Cerebellar nuclear complex (tissue), 1 donor: ENCODE measurements at regions not wholly inside any gene's neighbourhood (a gene's known extent, or its start where the extent isn't known, plus 50 kb on each side); places are given as distances from the start of the nearest gene placed in this dataset.
"Not testable (repeated sequence)": the region's sequence is repeated elsewhere in the genome, so short reads cannot be mapped to it uniquely, and the experiment has no call there.

ENCODE experiments used
- DNase-seq, 2 experiments: peaks; one replicate each; lab custom pipeline; 2025; lab: John Stamatoyannopoulos, UW

DNA sequence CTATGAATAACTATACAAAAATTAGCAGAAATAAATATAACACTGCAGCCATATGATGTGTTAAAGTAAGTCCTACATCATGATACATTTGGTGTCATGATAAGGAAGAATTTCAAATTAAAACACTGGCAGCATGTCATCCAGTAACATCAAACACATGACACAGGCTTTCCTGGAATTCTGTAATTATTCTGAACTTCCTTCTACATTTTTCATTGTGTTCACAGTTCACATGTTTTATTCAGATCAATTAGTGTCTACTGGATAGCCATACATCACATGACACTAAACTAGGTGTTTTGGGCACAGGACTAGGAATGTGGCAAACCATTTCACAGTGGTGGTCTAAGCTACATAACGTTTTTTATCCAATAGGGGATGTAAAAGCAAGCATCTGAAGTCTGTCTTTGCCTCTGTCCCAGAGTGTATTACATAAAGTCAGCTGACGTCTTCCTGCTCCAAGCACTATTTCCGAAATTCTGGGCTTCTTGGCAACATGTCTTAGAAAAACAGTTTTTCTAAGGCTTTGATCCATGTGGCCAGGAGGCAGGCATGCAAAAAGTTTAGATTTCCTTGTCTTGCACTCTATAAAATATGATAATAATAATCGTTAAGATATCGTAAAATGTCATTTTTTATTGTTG is 707.9 kb downstream of the CENPC start:
- no peak for DNase-seq

DNA sequence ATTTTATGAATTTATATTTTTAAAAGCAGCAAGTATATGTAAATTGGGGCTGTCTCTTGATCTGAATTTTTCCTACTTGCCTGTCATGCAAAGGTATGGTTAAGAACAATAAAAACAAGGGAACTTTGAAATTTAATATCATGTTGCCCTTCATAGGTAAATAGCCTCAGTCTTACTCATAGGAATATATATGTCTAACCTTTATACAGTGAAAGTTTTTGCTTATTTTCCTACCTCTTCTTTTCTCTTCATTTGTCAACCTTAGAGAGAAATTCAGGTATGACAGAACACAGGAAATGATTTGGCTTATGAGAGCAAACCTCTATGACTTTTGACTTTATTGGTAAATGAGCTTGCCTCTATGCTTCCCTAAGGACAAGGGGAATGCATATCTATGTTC is 716.0 kb downstream of the CENPC start:
- no peak for DNase-seq

DNA sequence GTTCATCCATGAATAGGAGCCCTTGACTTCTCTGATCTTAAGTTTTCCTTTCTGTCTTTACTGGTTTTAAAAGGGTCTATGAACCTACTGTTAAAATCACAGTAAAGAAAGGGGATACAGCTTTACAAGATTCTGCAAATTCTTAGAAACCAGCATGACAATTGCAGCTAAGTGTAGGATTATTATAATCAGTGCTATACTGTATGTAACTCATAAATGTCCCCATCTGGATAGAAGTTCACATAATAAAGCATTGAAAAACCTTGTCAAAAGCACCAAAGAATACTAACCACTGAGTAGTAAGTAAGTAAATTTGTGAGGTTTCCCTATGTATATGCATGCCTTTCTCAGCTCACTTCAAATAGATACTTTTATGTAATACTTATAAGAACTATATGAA is 724.6 kb downstream of the CENPC start:
- no peak for DNase-seq

DNA sequence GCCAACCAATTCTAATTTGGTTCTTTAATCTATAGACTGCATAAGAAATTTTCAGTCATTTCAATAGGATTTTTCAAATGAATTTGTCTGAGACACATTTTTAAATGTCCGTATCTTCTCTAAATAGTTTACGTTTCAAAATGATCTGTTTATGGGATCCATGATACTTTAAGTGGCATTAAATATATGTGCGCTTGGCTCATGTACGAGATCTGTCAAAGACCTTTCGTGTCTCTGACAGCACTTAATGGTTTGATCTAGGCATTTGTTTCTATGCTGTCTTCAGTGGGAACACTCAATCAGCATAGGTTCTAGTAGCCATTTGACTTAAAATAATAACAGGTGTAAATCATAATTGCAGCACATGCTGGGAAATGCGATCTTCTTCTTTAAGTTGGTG is 731.0 kb downstream of the CENPC start:
- no peak for DNase-seq

DNA sequence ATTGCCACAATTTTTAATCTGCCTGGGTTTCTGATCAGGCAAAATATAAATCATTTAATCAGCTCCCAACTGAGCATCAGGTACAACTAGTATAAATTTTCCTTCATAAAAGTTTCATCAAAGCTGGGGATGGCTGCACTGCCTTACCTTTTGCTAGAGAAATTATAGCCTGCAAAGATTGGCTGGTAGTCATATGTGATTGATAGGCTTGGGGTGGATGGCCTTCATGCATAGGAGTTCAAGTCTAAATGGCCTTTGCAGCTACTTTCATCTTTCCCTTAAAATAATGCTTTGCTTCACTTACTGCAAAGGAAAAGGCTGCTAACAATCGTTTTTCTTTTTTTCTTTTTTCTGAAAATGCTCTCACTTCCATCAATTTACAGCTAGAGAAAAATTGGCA is 739.7 kb downstream of the CENPC start:
- no peak for DNase-seq

DNA sequence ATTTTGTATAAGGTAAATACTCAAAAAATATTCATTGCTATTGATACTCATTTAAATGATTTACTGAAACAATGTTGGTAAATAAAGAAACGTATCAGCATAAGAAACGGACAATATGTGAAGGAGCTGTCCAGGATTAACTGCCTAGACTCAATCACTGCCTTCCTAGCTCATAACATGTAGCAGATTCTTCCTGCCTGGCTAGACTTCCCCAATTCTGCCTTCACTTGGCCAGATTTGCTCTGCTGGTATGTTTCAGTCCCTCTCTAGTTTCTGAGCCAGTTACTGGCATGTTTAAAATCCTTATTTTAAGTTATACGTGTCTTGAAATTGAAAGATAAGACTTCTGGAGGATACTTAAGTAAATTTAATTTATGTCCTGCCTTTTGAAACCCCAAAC is 740.3 kb downstream of the CENPC start:
- DNase-seq: no peak

DNA sequence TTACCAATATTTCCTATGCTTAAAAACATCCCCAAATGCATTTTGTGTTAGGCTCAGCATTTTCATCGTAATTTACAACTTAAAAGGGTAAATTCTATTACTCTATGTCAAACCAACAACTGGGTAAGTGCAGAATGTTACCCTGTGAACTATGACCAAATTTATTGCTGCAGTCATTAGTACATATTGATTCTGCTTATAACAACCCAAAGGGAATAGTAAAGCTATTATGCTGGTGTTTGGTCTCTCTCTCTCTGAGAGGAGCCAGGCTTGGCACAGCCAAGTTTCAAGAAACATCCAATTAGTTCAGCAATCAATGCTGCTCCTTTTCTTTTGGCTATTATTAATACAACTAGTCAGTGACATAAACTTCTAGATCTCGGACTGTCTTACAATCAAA is 747.7 kb downstream of the CENPC start:
- DNase-seq: no peak

DNA sequence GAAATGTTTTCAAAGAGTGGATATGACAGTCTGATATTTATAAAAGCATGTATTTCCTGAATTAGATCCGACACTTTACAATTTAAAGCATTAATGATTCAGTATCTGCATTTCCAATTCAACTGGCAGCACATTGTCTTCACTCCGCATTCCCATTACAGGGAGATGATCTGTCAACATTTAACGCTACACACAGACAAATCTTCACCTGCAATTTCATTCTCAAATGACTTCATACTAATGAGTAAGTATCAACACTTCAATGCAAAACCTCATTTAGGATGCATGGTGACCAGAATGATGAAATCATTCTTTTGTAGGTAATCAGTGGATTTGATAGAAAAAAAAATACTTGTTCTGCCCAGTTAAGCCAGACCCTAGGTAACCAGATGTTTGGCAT is 749.6 kb downstream of the CENPC start:
- DNase-seq: no peak

DNA sequence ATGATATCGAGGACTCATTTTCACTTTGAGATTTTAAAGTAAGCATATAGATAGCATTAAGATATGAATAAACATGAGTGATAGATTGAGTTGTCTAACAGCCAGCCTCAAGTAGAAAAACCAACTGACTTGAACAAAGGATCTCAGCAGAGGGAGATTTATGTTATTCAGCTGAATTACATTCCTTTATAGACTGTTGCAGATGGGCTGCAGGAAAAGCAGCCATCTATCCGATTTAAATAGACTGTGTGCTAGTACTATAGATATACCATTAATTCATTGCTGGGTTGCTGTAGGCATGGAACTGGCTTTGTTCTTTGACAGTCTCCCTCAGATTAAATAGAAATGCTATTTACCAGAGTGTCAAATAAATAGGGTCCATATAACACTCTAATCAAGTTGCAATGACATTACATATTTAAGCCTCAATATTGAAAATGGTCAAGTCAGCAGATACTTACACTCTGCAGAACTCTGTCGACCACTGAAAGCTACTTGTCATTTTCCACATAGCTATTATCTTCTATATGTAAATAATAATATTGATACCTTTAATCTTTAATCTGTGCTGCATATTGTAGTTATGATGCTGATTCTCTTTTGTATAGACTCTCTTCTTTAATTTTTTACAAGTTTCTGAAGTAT is 750.8 kb downstream of the CENPC start:
- no peak for DNase-seq

DNA sequence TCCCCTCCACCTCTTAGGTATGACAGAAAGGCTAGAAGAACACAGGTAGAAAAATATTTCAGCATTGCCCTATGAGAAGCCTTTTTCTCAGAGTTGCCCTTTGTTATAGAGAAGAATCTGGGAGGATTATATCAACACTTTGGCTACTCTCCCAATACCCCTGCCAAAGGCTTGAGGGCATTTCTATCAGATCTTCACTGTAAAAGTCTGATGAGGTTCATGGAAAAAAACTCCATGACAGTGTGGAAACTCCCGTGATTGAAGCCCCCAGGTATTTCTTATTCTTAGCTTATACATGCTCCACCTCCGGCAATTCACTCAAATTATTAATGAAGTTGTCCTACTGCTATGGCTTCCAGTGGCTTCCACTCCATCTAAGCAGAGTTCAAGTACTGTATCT is 753.6 kb downstream of the CENPC start:
- DNase-seq: no peak

DNA sequence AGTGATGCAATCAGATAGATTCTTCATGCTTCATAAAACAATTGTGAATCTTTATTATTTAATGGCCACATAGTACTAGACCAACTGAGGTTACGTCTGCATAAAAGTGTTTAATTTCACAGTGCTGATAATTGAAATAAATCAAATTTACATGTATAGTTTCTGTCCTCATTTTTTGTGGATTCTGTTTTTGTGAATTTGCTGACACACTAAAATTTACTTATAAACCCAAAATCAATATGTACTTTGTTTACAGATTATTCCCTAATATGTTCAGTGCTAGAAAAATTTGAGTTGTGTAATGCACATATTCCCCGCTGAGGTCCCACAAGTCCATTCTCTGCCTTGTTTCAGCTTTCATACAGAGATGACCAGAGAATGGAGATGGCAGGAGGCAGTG is 759.8 kb downstream of the CENPC start:
- no peak for DNase-seq

DNA sequence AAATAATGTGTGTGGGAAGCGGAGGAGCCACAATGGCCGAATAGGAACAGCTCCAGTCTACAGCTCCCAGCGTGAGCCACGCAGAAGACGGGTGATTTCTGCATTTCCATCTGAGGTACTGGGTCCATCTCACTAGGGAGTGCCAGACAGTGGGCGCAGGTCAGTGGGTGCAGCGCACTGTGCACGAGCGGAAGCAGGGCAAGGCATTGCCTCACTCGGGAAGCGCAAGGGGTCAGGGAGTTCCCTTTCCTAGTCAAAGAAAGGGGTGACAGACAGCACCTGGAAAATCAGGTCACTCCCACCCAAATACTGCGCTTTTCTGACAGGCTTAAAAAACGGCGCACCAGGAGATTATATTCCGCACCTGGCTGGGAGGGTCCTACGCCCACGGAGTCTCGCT is 762.6 kb downstream of the CENPC start:
- not testable (repeated sequence) for DNase-seq

DNA sequence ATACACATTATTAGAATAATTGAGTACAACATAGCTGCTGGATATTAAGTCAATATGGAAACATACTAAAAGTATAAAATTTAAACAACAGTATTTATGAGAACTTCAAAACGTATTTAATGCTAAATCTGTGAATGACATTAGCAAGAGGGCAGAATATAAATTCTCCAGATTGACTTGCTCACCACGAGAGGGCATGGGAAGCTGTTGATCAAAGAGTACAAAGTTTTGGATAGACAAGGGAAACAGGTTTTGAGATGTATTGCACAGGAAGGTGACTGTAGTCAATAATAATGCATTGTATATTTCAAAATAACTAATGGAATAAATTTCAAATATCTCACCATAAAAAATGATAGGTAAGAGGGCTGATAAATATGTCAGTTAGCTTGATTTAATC is 768.2 kb downstream of the CENPC start:
- no peak for DNase-seq

DNA sequence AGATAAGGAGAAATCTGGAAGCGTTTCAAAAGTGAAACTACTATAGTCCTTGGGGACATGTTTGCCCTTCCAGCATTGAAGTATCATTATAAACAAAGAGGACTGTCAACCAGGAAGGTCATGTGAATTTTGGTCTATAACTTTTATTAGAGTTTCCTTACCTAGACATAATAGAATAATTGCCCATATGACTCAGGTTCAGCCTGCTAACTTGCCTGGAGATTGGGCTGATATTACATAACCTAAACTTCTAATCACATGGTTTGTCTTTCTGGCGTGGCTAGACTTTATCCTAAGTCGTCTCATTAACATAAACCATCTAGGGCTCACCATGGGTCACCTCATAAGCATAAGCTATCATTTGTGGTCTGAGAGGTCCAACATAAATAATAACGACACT is 775.9 kb downstream of the CENPC start:
- no peak for DNase-seq

DNA sequence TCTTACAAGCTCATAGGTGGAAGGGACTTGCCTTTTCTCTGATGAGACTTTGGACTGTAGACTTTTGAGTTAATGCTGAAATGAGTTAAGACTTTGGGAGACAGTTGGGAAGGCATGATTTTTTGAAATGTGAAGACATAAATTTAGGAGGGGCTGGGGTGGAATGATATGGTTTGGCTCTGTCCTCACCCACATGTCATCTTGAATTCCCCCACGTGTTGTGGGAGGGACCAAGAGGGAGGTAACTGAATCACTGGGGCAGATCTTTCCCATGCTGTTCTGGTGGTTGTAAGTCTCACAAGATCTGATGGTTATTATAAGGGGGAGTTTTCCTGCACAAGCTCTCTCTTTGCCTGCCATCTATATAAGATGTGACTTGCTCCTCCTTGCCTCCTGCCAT is 777.9 kb downstream of the CENPC start:
- no peak for DNase-seq

DNA sequence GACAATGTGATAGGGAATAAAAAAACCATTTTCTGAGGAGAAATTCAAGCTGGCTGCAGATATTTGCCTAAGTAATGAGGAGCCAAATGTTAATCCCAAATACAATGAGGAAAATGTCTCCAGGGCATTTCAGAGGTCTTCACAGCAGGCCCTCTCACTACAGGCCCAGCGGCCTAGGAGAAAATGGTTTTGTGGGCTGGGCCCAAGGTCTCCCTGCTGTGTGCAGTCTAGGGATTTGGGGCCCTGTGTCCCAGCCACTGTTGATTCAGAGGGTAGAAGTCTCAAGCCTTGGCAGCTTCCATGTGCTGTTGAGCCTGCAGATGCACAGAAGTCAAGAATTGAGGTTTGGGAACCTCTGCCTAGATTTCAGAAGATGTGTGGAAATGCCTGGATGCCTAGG is 778.7 kb downstream of the CENPC start:
- DNase-seq: no peak

DNA sequence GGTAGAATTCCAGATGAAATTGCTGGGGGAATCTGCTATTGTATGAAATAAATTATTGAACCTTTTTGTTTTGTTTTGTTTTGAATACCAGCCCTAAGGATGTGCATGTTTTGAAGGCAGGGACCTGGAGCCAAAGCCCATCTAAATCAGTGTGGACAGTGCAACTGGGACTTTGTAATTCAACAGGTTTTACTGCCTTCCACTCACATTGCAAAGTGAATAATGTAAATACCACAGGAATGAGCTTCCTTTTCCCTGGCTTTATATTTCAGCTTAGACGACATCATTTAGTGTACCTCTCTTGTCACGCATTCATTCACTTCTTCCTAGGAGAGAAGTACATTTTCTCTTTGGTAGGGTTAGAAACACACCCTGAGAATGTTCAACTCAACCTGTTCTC is 795.0 kb downstream of the CENPC start:
- no peak for DNase-seq

DNA sequence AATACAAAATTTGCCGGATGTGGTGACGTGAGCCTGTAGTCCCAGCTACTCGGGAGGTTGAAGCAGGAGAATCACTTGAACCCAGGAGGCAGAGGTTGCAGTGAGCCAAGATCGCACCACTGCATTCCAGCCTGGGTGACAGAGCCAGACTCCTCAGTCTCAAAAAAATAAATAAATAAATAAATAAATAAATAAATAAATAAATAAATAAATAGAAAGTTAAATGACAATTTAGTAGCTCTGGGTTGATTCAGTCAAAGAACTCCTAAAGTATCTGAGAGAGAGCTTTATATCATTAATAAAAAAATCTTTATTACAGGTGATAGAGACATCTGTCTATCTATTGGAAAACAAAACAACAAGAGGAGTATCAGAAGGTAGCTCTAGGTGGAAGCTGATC is 798.4 kb downstream of the CENPC start:
- DNase-seq: not testable (repeated sequence)

DNA sequence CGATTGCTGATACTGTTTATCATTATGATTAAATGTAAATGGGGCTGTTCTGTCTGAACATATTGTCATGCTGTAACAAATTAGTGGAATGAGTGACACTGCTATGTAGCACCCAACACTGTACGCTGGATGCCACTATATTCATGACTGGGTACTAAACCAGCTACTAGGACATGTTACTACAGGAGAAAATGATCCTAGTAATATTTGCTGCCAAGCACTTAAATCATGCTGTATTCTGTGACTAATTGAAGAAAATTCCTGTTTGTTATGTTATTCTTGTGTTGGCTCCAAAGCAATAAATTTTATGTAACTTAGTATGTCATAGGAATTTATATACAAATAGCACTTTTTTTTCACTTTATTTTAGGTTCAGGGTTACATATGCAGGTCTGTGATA is 804.2 kb downstream of the CENPC start:
- DNase-seq: no peak

DNA sequence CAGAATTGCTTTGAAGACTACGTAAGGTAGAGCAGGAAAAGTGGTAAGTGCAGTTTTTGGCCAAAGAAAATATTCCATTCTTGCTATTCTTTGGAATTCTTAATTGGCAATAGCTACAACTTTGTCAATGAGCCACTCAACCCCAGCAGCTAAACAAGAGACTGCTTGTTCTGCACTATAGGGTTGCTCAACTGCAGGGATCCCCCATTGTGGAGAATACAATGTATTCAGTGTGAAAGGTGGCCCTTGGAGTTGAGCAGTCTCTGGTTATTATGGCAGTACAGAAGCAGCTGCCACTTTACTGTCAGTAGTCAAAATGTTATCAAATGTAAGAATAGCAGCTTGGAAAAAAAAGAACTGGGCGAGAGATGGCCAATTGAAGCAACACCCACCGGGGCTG is 808.7 kb downstream of the CENPC start:
- DNase-seq: no peak

DNA sequence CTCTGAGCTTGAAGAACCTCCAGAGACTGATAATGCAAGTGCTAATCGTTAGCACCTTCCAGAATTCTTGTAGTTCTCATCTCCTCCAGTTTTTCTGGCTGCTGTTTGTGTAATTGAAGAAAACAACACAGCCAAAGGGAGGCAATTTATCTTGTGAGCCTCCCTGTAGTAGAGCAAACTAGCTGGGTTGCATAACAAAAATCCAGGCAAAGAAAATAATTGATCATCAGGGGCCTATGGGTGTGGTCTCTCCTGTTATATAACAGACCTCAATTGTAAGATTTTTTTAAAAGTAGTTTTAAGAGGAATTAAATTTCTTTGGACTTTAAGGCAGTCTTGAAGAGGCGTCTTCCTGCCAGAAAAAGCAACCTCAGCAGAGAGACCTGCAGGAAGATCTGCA is 817.0 kb downstream of the CENPC start:
- no peak for DNase-seq

DNA sequence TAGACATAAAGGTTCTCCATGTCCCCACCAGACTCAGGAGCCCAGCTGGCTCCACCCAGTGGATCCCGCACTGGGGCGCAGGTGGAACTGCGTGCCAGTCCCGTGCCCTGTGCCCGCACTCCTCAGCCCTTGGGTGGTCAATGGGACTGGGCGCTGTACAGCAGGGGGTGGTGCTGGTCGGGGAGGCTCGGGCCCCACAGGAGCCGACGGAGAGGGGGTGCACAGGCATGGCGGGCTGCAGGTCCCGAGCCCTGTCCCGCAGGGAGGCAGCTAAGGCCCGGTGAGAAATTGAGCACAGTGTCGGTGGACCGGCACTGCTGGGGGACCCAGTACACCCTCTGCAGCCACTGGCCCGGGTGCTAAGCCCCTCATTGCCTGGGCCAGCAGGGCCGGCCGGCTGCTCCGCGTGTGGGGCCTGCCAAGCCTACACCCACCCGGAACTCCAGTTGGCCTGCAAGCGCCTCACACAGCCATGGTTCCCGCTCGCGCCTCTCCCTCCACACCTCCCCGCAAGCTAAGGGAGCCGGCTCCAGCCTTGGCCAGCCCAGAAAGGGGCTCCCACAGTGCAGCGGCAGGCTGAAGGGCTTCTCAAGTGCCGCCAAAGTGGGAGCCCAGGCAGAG is 832.9 kb downstream of the CENPC start:
- not testable (repeated sequence) for DNase-seq

DNA sequence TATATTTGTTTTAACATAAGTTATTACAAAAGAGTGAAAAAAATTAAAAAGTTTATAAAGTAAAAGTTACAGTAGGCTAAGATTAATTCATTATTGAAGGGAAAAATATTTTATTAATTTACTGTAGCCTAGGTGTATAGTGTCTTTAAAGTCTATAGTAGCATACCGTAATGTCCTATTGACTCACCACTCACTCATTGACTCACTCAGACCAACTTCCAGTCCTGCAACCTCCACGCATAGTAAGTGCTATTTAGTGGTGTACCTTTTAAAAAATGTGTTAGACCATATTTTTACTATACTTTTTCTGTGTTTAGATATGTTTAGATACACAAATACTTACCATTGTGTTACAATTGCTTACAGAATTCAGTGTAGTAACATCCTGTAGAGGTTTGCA is 841.1 kb downstream of the CENPC start:
- DNase-seq: no peak

DNA sequence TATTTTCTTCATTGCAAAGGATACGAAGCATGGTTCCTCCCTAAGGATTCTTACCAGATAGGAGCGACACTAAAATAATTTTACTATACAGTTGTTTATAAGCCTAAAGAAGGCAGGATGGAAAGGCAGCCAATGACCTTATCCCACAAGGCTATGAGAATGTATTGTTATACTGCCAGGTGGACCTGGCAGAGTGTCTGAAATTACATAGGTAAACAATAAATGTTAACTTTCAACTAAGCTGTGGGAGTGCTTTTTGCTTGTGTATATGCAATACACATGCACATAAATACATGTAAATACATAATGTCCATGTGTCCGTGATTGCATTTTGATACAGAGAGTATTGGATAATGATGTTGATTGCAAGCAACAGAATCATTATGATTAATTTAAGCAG is 850.6 kb downstream of the CENPC start:
- no peak for DNase-seq
